ENCODE measurements at regions not wholly inside any gene's neighbourhood (a gene's known extent, or its start where the extent isn't known, plus 50 kb on each side); places are given as distances from the start of the nearest gene placed in this dataset.

DNA sequence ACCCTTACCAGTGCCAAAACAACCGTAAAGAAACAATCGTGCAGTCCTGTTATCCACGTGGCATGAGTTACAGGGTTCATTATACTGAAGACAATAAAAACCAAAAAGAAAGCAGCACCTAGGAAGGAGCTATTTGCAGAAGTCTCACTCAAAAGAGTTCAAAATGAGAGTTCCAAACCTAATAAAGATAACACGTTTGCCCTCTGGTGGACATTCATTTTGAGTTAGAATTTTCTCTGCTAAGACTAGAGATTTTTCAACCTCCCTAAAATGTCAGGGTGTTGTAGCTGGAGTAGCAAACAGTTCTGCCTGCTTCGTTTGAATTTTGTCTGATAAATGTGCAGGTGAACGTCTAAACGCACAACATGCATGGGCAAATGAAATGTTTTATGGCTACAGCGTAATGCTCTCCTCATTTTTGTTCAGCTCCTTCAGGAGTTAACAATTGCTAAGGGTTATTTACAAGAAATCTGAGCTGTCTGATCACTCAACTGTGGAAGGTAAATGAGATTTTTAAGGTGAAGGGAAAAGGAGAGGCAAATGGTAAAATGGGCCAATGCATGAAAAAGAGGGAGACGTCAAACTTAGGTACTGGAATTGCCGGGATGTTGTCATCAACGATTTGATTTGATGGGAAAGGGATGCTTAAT lies 1067.9 kb upstream of the EEF2KMT start:
- H3K4me1 ChIP-seq (ENCODE audit: insufficient read depth), result no peaks in the 10 kb centered on the region
- in situ Hi-C loops (cut with MboI), result no loop called here
- WGBS, 2 experiments (ENCODE audit: low coverage in 1 of 2, low lambda C conversion rate in 2 of 2, missing lambda C conversion rate in 2 of 2), result 14 to 16% methylated on average over 11 of the region's 11 CpGs

DNA sequence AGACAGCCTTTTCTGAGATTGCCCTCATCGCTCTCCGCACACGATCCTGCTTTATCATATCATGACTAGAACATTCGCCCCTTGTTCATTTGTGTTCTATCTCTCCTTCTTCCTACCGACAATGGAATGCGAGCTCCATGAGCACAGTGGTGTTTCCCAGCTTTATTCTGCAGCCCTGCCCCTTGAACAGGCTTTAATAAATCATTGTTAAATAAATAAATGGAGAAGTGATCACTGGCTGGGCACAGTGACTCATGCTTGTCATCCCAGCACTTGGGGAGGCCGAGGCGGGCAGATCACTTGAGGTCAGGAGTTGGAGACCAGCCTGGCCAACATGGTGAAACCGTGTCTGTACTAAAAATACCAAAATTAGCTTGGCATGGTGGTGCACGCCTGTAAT lies 1063.3 kb upstream of the EEF2KMT start:
- no peaks in the 10 kb centered on the region for H3K79me2 ChIP-seq (ENCODE audit: insufficient read depth)
- H3K4me3 ChIP-seq, result no peak overlapping the region
- DNase-seq, result no peak
- H3K27me3 ChIP-seq (replicated peaks; ENCODE audit: insufficient read depth), result no peaks in the 10 kb centered on the region
- H3K9me3 ChIP-seq (ENCODE audit: low read depth), result no peaks in the 10 kb centered on the region
- H3K4me1 ChIP-seq (ENCODE audit: insufficient read depth), result no peaks in the 10 kb centered on the region
- no peak overlapping the region for H3K27ac ChIP-seq
- in situ Hi-C loops (cut with MboI), result no loop called here
- H3F3A ChIP-seq (ENCODE audit: insufficient read depth), result no peaks in the 10 kb centered on the region
- no peak overlapping the region for H3K4me2 ChIP-seq (ENCODE audit: unreplicated experiment)
- H3K9ac ChIP-seq, result no peak overlapping the region
- H2AFZ ChIP-seq, result no peak overlapping the region
- no peaks in the 10 kb centered on the region for H3K9me2 ChIP-seq (ENCODE audit: insufficient read depth)
- no peaks in the 10 kb centered on the region for H3K36me3 ChIP-seq (ENCODE audit: low read depth)
- WGBS, 2 experiments (ENCODE audit: low coverage in 1 of 2, low lambda C conversion rate in 2 of 2, missing lambda C conversion rate in 2 of 2), result 44 to 50% methylated on average over 10 of the region's 10 CpGs
- no peaks in the 10 kb centered on the region for H4K20me1 ChIP-seq (ENCODE audit: insufficient read depth)
- TF ChIP-seq EZH2phosphoT487 (IDR thresholded peaks at IDR 0.05; ENCODE audit: insufficient read depth, low read depth) (no peak), EZH2 (IDR thresholded peaks at IDR 0.05; ENCODE audit: insufficient read depth, poor library complexity, severe bottlenecking) (no peak)

More for the DNA sequence above, 1067.9 kb upstream of the EEF2KMT start:
- no peaks in the 10 kb centered on the region for H3K9me3 ChIP-seq (ENCODE audit: low read depth)
- H2AFZ ChIP-seq, result no peak overlapping the region
- no peak overlapping the region for H3K27ac ChIP-seq
- H3K9ac ChIP-seq, result no peak overlapping the region
- no peaks in the 10 kb centered on the region for H3K79me2 ChIP-seq (ENCODE audit: insufficient read depth)
- no peak overlapping the region for H3K4me2 ChIP-seq (ENCODE audit: unreplicated experiment)
- no peaks in the 10 kb centered on the region for H3F3A ChIP-seq (ENCODE audit: insufficient read depth)
- no peaks in the 10 kb centered on the region for H3K36me3 ChIP-seq (ENCODE audit: low read depth)
- H3K27me3 ChIP-seq (replicated peaks; ENCODE audit: insufficient read depth), result no peaks in the 10 kb centered on the region
- no peaks in the 10 kb centered on the region for H3K9me2 ChIP-seq (ENCODE audit: insufficient read depth)
- no peak overlapping the region for H3K4me3 ChIP-seq
- no peak for DNase-seq
- TF ChIP-seq EZH2phosphoT487 (IDR thresholded peaks at IDR 0.05; ENCODE audit: insufficient read depth, low read depth), result no peak
- no peak for TF ChIP-seq EZH2 (IDR thresholded peaks at IDR 0.05; ENCODE audit: insufficient read depth, poor library complexity, severe bottlenecking)
- H4K20me1 ChIP-seq (ENCODE audit: insufficient read depth), result no peaks in the 10 kb centered on the region

DNA sequence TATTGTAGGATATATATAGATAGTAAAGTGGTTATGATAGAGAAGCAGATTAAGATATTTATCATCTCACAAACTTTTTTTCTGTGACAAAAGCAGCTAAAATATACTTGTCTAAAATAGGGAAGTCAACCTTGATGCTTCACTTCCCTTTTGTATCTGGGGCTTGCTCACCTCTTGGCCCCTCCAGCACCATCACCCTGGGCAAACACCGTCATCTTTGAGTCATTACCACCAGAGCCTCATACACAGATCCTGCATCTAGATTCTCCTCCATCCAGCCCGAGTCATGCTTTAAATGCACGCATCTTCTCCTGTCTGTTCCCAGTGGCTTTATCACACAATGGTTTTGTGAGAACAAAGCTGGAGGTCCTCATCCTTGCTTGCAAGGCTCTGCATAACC lies 1062.7 kb upstream of the EEF2KMT start:
- Histone ChIP-seq H3K27ac (no peak overlapping the region), H4K20me1 (ENCODE audit: insufficient read depth) (no peaks in the 10 kb centered on the region), H3K9me3 (ENCODE audit: low read depth) (no peaks in the 10 kb centered on the region), H2AFZ (no peak overlapping the region), H3K4me3 (no peak overlapping the region), H3K4me1 (ENCODE audit: insufficient read depth) (no peaks in the 10 kb centered on the region), H3K36me3 (ENCODE audit: low read depth) (no peaks in the 10 kb centered on the region), H3F3A (ENCODE audit: insufficient read depth) (no peaks in the 10 kb centered on the region), H3K9ac (no peak overlapping the region), H3K4me2 (ENCODE audit: unreplicated experiment) (no peak overlapping the region), H3K9me2 (ENCODE audit: insufficient read depth) (no peaks in the 10 kb centered on the region), H3K27me3 (replicated peaks; ENCODE audit: insufficient read depth) (no peaks in the 10 kb centered on the region), H3K79me2 (ENCODE audit: insufficient read depth) (no peaks in the 10 kb centered on the region)
- WGBS, 2 experiments (ENCODE audit: low coverage in 1 of 2, low lambda C conversion rate in 2 of 2, missing lambda C conversion rate in 2 of 2), result 29 to 49% methylated on average over 3 of the region's 3 CpGs
- no peak for TF ChIP-seq EZH2phosphoT487 (IDR thresholded peaks at IDR 0.05; ENCODE audit: insufficient read depth, low read depth)
- no peak for TF ChIP-seq EZH2 (IDR thresholded peaks at IDR 0.05; ENCODE audit: insufficient read depth, poor library complexity, severe bottlenecking)
- DNase-seq, result no peak
- in situ Hi-C loops (cut with MboI), result no loop called here

DNA sequence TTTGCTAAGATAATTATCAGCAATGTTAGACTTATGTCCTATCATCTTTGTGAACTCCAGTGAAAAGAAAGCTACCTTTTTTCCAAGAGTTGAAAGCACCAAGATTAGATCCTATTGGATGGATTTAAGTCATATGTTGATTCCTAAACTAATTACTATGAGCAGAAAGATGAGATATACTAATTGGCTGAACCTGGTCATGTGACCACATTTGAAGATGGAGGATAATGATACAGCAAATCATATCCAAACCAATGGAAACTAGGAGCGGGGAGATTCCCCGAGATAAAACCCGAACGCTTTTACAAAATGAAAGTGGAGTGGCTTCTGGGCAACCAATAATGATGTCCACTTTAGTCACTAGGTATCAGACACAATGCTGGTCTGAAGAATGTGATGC lies 1060.2 kb upstream of the EEF2KMT start:
- Histone ChIP-seq H3K27me3 (replicated peaks; ENCODE audit: insufficient read depth) (no peaks in the 10 kb centered on the region), H3K4me2 (ENCODE audit: unreplicated experiment) (no peak overlapping the region), H3K9me3 (ENCODE audit: low read depth) (no peaks in the 10 kb centered on the region), H2AFZ (no peak overlapping the region), H4K20me1 (ENCODE audit: insufficient read depth) (no peaks in the 10 kb centered on the region), H3K9me2 (ENCODE audit: insufficient read depth) (no peaks in the 10 kb centered on the region), H3K79me2 (ENCODE audit: insufficient read depth) (no peaks in the 10 kb centered on the region), H3K9ac (no peak overlapping the region), H3K4me1 (ENCODE audit: insufficient read depth) (no peaks in the 10 kb centered on the region), H3K4me3 (no peak overlapping the region), H3F3A (ENCODE audit: insufficient read depth) (no peaks in the 10 kb centered on the region), H3K27ac (no peak overlapping the region), H3K36me3 (ENCODE audit: low read depth) (no peaks in the 10 kb centered on the region)
- TF ChIP-seq EZH2phosphoT487 (IDR thresholded peaks at IDR 0.05; ENCODE audit: insufficient read depth, low read depth) (no peak), EZH2 (IDR thresholded peaks at IDR 0.05; ENCODE audit: insufficient read depth, poor library complexity, severe bottlenecking) (no peak)
- DNase-seq, result no peak
- 39 to 45% methylated on average over 4 of the region's 4 CpGs for WGBS, 2 experiments (ENCODE audit: low coverage in 1 of 2, low lambda C conversion rate in 2 of 2, missing lambda C conversion rate in 2 of 2)
- in situ Hi-C loops (cut with MboI), result no loop called here

DNA sequence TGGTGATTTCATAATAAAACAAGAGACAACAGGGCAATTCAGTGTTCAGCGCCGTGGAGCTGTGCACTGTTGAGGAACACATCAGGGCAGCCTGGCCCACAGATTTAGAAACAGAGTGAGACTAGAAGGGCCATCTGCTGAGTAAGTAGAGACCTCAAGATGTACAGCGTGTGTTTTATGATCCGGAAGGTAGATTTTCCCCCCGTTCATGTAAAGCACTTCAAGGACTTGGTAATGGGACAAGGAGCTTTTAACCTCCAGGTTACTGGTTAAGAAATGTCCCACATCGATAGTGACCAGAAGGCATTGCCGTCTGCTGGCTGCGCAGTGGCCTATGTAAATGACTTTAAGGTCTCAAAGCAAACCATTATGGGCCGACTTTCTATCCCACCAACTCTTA lies 1057.7 kb upstream of the EEF2KMT start:
- Histone ChIP-seq H3K4me3 (no peak overlapping the region), H3K9me2 (ENCODE audit: insufficient read depth) (no peaks in the 10 kb centered on the region), H3K4me2 (ENCODE audit: unreplicated experiment) (no peak overlapping the region), H3K79me2 (ENCODE audit: insufficient read depth) (no peaks in the 10 kb centered on the region), H3F3A (ENCODE audit: insufficient read depth) (no peaks in the 10 kb centered on the region), H3K36me3 (ENCODE audit: low read depth) (no peaks in the 10 kb centered on the region), H3K9me3 (ENCODE audit: low read depth) (no peaks in the 10 kb centered on the region), H3K27me3 (replicated peaks; ENCODE audit: insufficient read depth) (no peaks in the 10 kb centered on the region), H3K27ac (no peak overlapping the region), H3K9ac (no peak overlapping the region), H4K20me1 (ENCODE audit: insufficient read depth) (no peaks in the 10 kb centered on the region), H2AFZ (no peak overlapping the region), H3K4me1 (ENCODE audit: insufficient read depth) (no peaks in the 10 kb centered on the region)
- in situ Hi-C loops (cut with MboI), result no loop called here
- 26 to 28% methylated on average over 9 of the region's 9 CpGs for WGBS, 2 experiments (ENCODE audit: low coverage in 1 of 2, low lambda C conversion rate in 2 of 2, missing lambda C conversion rate in 2 of 2)
- TF ChIP-seq EZH2 (IDR thresholded peaks at IDR 0.05; ENCODE audit: insufficient read depth, poor library complexity, severe bottlenecking), result no peak
- TF ChIP-seq EZH2phosphoT487 (IDR thresholded peaks at IDR 0.05; ENCODE audit: insufficient read depth, low read depth), result no peak
- no peak for DNase-seq

All from GM23248 (cell line).